EL (cell line): ENCODE measurements at regions not wholly inside any gene's neighbourhood (a gene's known extent, or its start where the extent isn't known, plus 50 kb on each side); places are given as distances from the start of the nearest gene placed in this dataset.
A peak's percentile ranks its signal among the peaks of the same experiment; 100 is the strongest.

Source experiments
- DNase-seq: peaks from one replicate; pipeline ENCODE4 v3.0.0-alpha.2; 2016

DNA sequence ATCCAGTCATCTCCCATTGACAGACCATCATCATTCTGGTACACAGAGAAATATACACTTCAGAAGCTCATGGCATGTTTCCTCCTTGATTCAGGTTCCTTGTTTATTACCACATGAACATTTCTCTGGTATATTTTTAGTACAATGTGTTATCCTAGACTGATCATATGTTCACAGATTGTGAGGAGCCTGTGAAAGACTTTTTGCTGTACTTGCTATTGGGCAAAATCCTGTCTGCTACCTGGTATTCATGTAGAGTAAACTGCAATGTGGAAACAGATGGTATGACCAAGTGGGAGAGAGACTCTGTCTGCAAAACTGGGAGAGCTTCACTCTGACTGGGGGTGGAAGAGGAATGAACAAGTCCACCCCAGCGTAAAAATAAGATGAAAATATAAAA, 657.2 kb downstream of the IRS1 start:
- DNase-seq = no peak

DNA sequence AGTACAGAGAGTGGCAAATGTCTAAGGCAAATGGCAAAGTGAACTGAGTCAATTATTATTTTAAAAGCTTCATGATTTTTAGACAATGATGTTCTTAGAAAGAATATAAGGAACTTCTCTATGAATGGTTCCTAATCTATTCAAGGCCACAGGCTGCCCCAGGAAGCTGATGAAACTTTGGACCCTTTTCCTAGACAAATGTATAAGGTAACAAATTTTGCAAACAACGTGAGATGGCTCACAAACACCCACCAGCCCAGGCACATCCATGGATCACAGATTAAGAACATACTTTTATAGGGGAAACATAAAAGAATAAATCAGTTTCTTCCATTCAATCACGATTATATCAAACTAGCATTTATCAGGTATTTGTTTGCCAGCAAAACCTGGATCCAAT, 659.0 kb downstream of the IRS1 start:
- no peak for DNase-seq

DNA sequence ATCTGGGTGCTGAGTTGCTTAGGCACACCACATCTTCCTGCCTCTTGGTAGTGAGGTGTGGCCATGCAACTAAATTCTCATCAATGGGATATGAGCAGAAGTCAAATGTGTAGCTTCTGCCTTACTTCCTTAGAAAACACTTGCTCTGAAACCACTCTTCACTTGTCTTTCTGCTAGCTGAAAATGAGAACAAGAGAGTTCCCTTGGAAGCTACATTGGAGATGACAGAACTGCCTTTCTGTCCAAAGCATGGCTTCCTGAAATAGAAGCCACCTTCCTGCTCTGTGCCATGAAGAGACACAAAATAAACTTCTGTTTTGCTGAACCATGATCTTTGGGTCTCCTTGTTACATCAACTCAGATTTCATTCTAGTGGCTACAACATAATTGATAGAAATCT, 659.9 kb downstream of the IRS1 start:
- DNase-seq = no peak

DNA sequence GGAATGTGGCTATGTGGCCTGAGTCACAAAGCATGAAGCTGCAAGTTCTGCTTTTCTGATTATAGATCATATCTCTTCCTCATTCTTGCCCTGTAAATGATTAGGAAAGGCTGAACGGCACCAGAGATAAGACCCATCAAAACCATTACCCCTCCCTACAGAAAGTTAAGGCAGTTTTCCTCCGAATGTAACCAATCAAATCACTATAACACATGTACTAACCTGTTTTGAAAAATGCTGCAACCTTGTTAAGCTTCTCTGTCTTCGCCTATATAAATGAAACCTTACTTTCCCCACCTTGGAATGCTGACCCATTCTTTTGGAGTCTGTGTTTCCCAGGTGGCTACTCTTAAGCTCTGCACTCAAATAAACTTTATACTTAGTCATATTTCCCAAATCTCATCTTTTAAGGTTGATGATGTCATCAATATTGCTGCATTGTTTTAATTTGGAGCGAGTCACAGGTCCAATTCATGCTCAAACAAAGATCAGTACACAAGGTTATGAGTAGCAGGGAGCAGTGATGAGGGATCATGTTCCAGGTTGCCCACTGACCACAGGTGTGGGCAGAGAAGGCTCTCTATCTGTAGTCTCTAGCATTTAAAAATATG, 662.3 kb downstream of the IRS1 start:
- DNase-seq = peak; percentile 34

DNA sequence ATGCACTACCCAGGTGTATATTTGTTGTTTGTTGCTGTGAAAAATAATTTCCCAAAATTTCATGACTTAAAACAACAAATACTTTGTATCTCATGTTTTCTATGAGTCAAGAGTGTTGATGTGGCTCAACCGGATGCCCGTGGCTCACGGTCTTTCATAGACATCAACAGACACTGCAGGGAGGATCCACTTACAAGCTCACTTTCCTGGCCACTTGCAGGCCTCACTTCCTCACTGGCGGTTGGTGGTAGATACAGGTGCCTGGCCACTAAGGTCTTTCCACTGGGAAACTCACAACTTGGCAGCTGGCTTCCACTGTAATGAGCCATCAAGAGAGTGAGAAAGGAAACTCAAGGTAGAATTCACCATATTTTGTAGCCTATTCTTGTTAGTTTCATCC, 662.9 kb downstream of the IRS1 start:
- no peak for DNase-seq

DNA sequence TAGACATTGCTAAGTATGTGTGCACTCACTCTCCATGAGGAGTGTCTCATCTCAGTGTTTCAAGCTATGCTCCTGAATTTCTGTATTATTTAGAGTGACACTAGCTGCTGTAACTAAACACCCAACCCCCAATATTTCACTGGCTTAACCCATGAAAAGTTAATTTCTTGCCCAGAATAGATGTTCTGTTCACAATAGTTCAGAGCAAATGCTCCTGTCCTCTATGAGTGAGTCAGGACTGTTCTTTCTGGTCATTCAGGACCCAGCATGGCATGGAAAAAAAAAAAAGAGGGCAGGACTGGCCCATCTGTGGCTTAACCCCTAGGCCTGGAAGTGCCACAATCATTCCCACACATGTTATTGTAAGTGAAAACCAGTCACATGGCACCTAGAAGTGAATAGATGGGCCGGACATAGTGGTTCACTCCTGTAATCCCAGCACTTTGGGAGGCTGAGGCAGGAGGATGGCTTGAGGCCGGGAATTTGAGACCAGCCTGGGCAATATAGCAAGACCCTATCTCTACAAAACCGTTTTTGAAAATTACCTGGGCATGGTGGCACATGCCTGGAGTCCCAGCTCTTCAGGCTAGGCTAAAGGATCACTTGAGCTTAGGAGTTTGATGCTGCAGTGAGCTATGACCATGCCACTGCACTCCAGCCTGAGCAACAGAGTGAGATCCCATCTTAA, 663.6 kb downstream of the IRS1 start:
- no peak for DNase-seq

DNA sequence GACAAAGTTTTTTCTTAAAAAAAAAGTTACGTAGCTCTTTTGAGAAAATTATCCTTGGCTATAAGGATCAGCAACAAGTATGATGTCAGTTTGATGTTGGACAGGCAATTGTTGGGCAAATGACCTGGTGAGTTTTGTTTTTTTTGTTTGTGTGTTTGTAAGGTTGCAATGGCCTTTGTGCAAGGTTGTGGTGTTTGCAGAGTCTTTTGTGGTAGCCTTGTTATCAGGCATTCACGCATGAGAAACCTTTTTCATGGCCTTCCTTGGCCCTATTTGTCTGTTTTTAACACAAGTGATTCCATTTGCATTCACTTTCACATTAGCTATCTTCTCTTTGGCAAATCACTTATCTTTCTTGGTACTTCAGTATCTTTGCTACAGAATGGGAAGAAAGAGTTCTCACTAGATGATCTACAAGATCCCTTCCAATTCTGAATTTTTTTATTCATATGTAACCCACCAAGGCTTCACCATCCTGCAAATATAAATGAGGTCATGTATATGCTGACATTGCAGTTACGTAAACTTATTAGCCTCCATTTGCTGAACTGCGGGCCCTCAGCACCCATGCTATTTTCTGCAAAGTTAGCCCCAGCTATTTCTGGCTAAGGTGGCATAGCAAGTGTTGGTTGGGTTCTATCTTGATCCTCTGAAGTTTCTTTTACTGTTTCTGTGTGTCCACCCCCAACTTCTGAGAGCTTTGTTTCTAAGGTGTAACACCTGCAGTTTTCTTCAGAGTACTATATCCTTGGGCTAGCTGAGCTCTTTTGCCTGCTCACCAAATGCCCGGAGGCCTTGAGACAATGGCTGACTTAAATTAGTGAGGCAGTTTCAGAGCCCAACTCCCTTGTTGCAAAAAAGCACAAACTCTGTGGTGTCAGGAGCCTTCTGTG, 667.1 kb downstream of the IRS1 start:
- no peak for DNase-seq

DNA sequence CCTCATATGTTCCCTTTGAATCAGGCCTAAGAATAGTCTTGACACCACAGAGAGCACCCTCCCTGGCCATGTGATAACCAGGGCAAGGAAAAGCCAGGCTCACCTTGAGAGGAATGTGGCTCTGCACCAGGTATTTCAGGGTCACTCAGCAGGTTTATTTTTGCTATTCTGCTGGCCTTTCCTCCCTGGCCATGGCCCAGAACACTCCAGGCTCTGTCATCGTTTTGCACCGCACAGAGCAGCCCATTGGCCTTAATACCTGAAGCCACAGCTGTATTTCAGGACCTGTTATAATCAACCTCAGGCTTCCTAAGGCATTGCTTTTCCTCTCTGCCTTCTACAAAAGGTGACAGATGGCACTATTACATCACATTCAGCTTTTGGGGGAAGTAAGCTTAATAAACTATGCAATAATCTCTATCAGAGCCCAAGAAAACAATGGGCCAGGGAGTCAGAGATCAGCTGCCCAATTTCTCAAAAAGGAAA, 668.3 kb downstream of the IRS1 start:
- no peak for DNase-seq

DNA sequence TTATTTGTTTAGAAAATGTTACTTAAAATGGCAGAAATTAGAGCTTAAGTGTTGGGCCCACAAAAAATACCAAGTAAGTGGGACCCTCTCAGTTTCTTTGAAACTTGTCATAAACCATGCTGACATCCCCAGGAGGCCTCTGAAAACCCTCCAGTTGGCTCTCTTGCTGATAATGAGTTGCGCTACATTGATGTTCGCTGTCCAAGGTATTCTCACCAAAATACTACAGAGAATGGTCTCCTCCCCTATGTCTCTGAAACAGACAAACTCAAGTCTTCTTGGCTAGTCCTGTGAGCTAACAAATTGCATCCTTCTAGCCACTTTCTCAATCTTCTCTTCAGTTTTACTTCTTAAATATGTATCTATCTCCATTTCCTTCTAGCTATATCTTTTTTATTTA, 669.4 kb downstream of the IRS1 start:
- DNase-seq = no peak

DNA sequence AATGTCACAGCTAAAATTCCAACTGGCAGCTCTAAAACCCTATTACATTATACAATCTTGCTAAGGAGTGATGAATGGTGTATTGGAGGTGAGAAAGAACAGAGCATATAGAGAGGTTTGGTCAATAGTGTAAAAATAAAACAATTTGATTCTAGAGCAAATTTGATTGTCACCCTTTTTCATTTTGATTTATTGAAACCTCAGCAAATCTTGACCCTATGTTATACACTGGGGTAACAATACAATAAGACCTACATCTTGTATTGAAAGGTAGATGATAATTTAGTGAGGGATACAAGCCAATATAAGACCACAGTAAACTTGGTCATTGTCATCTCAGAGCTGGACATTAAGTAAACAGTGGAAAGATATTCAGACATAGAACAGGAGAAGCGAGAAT, 671.9 kb downstream of the IRS1 start:
- no peak for DNase-seq

DNA sequence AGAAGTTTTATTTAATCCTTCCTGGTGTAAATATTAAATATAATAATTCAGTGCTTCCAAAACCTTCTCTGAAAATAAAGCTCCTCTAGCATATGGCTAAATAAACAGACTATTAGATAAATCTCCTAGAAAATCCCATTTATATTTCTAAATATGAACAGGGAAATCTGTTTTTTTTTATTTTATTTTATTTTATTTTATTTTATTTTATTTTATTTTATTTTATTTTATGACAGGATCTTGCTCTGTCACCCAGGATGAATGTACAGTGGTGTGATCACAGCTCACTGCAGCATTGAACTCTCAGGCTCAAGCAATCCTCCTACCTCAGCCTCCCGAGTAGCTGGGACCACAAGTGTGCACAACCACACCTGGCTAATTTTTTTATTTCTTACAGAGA, 673.5 kb downstream of the IRS1 start:
- no peak for DNase-seq

DNA sequence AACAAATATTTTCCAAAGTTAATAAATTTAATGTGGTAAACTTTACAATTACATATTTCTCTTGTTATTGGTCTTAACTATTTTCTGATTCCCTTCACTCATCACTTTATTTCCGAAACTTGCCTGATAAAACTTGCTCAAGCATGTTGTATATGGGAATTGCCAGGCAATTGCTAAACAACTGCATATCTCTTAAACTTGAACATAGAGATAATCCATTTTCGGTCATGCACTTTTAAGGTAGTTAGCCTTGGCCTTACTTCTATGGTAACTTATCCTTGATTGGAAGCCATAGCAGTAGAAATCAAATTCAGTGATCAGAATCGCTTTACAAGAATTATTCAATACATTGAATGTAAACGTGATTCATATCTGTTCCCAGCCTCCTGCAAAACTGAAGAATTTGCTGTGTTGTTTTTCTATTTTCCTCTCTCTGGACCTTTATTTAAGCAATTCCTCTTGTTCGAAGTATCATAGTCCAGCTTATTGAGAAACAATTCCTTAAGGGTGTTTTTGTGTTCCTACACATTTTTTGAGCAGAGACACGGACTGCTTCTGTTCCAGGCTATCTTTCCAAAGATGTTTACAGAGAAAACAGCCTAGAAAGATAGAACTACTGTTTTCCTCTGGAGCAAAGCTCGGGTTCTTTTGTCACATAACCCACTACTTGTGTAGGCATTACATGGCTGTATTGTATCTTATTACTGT, 674.3 kb downstream of the IRS1 start:
- DNase-seq = no peak

DNA sequence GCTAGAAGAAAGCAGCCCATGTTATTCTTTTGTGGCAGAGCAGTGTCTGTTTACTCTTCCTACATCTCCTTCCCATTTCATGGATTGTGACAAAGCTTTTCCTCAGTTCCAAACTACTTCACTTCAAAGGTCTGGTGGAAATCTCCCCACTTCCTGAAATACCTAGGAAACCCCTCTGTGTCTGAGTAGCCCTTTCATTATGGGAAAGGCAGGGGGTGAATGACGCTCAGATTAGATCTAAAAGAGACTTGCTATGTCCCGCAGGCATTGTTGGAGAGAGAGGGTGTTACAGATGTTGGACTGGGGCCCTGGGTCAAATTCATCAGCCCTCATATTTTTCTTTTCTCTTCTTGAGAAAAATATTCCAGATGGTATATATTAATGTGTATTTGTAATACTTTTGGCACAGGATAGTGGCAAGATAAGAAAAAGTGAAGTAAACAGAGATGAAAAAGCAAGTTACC, 675.0 kb downstream of the IRS1 start:
- peak; percentile 75 for DNase-seq

DNA sequence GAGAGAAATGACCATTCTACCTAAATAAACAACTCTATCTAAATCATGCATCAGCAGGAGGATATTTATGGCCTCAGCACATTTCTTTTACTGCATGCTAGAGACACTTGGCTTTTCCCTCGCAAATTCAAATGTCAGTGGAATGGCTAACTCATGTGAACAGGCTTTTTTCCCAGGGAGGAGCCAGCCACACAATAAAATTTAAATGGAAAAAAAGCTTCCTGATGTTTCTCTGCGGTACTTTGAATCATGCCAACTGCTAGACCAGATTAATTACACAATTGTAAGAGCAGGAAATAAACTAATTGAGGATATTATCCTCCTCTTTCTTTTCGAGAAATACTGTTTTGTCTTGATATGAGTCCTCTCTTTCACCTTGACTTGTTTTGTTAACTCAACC, 676.3 kb downstream of the IRS1 start:
- peak; percentile 22 for DNase-seq

DNA sequence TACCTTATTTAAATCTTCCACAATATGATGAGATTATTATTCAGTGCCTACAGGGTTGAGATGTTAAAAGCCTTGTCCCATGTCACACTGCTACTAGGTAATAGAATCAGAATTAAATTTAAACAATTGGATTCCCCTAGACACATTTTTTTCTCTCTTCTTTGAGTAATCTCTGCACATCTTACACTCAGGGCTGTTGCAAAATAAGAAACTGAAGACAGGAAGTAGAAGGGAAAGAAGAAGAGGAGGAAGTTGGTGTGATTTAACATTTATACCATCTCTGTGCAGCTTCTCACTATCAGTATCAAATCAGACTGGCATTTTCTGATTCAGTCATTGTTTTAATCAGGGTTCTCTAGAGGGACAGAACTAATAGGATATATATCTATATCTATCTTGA, 677.6 kb downstream of the IRS1 start:
- no peak for DNase-seq

DNA sequence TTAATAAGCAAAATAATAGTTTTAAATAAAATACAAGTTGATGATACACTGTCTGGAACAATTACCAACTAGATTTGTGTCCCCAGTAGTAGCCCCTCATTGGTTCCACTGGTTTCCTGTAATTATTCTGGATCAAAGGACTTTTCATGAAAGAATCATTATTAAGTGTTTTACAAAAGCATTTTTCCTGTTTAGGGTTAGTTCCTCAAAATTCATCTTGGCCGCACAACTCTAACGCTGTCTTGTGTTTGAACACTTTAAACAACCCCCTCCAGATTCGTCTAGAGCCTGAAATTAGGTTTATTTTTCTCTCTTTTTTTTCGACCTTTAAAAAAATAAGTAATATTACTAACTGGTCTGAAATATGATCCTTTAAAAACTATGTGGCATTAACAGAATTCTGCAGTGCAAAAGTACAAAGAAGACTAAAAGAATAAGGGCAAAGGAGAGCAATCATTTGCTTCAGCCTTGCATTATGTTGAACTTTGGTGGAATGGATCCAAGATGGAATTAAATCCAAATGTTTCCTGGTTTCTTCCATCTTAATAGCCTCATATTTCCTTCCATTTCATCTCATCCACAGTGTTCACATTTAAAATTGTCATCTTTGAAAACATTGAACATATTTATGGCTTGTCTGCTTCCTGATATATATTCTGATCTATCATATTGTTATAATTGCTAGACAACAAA, 678.4 kb downstream of the IRS1 start:
- no peak for DNase-seq

DNA sequence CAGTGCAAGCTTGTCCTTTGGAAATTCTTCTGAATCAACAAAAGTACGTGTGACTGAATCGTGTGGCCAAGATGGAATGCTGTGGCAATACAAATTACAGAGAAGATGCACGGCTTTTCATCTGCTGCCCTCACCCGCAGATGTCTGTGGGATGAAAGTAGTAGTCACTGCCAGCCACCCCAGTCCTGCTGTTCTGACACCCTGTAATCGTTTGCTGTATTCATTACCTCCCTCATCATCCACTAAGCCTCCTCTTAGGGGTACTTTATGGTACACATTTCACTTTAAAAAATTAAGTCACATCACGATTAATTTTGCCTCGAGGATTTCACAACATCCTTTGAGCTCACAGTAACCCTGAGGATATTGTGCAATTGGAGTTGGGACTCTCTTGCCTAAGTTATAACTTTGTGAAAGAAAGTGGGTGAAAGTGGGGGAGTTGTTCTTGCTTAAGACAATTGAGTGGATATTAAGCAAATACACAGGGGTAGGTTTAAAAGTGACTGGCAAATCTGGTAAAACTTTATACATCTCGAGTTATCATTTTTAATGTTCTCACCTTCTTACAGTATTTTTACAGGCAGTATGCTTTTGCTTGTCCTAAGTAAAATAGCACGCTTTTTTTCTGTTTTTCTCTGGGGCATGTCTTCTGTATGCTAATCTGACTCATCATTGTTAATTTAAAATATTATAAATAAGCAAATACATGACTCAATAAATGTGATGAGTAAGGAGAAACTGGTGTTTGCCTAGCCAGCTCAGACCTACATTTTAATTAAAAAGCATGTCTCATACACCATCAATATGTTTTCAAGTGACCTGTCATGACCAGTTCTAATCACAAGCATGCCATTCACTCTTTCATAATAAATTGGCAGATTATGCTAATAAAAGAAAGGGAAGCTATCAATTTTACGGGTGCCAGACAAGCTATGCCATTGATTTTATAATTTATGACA, 680.9 kb downstream of the IRS1 start:
- DNase-seq = peak; percentile 91

DNA sequence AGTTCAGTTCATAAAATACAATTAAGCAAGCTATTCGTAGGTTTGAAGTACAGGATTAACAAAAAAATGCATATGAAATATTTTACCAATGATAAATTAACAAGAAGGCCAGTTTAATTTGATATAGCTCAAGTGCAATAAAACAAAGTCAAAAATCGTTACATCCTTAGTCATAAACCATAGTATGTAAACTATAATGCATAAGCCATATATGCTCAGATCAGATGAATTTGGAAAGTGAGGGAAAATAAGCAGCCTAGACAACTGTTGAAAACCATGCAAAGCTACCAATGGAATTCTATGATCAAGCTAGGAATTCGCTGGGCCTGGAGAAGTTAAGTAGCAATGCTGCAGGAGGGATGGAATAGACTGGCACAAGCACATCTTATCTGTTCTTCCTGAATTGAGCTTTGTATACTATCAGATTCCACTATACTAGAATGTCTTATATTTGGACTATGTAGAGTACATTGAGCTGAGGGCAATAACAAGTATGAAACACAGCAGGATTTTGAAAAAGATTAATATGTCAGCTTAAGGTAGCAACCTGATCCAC, 682.0 kb downstream of the IRS1 start:
- peak; percentile 71 for DNase-seq

DNA sequence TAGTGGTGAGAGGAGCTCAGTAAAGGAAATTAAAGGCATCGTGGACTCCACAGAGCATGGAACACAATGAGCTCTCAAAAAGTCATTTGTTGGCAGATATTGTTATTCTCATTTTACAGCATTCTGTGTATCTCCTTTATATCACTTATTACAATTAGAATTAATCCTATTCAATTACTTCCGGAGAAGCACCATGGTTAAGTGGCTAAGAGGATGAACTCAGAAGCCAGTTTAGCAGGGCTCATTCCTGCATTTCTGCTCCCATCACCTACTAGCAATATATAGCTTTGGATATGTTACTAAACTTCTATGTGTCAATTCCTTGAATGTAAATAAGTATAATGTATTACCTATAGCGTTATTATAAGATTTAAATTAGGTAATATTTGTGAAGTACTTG, 683.3 kb downstream of the IRS1 start:
- no peak for DNase-seq

DNA sequence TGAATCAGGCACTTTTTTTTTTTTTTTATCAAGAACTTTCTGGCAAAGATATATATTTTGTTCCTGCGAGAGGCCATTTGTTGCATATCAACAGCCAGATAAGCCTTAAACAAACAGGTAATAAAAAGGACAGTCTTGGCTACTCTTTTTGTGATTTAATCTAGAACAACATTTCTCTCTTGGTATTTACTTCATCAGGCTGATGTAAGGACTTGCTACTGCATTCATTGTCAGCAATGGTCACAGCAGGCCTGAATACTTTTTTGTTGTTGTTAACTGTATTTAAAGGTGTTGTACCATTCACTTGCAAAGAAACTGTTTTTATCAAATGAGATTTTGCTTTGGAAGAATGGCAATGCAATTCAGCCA, 683.8 kb downstream of the IRS1 start:
- peak; percentile 9 for DNase-seq
